Sigmoid colon (tissue), 4 donors: ENCODE measurements at regions not wholly inside any gene's neighbourhood (a gene's known extent, or its start where the extent isn't known, plus 50 kb on each side); places are given as distances from the start of the nearest gene placed in this dataset.

Experiments
- EP300 ChIP-seq, 4 donors: sonication (generic); formaldehyde crosslinking; IDR thresholded peaks; one replicate each; pipeline ENCODE4 v1.6.1; 2017; ENCODE audit warnings: antibody characterized with exemption in 4 of 4
- POLR2A ChIP-seq, 2 donors: fragments of 450-650 bp; IDR thresholded peaks; one replicate each; pipeline ENCODE4 v1.6.1; 2016; ENCODE audit warnings: antibody characterized with exemption in 2 of 2, mild to moderate bottlenecking in 2 of 2, moderate library complexity in 2 of 2
- POLR2AphosphoS5 ChIP-seq, 4 donors: sonication (generic); formaldehyde crosslinking; IDR thresholded peaks; one replicate each; pipeline ENCODE4 v1.6.1; 2017; ENCODE audit warnings: antibody characterized with exemption in 4 of 4
- TF ChIP-seq, protein P1 (sequence below), 4 experiments: fragments of 450-650 bp in 3 of 4; fragments of 200-600 bp in 1 of 4; IDR thresholded peaks; one replicate each; pipeline ENCODE4 v1.5.1; 2016 to 2019; ENCODE audit warnings: antibody characterized with exemption in 4 of 4, mild to moderate bottlenecking in 3 of 4, moderate library complexity in 2 of 4

DNA sequence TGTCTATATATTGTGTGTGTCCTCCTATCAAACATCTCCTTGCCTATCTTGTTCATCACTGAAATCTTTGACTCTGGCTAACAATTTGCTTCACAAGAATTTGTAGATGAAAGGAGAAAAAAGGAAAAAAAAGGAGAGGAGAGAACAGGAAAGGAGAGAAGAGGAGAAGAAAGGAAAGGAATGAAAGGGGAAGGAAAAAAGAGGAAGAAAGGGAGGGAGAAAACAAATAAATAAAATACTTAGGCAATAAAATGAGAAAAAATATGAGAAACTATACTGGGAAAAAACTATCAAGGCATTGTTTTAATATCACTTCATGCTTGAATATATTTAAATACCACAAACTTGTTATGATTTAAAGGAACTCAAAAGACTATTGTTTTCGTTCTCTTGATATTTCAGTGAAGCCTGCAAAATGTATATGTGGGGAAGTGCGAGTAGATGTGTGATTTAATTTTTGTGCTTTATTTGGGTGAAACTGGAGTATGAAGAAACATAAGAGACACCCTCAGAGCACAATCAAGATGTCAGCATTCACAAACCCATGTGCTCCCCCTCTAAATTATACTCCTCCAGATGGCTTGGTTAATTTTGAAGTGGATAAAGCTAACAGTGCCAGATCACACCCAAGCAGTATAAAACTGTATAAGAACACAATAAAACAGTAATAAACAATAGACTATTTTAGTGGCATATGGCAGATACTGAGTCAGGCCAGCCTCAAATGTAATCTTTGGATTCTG, 205.7 kb upstream of the SAMSN1 start:
- TF ChIP-seq, protein P1, sequence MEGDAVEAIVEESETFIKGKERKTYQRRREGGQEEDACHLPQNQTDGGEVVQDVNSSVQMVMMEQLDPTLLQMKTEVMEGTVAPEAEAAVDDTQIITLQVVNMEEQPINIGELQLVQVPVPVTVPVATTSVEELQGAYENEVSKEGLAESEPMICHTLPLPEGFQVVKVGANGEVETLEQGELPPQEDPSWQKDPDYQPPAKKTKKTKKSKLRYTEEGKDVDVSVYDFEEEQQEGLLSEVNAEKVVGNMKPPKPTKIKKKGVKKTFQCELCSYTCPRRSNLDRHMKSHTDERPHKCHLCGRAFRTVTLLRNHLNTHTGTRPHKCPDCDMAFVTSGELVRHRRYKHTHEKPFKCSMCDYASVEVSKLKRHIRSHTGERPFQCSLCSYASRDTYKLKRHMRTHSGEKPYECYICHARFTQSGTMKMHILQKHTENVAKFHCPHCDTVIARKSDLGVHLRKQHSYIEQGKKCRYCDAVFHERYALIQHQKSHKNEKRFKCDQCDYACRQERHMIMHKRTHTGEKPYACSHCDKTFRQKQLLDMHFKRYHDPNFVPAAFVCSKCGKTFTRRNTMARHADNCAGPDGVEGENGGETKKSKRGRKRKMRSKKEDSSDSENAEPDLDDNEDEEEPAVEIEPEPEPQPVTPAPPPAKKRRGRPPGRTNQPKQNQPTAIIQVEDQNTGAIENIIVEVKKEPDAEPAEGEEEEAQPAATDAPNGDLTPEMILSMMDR (IDR thresholded peaks at IDR 0.05), result no peak
- no peak for TF ChIP-seq EP300 (IDR thresholded peaks at IDR 0.05)
- TF ChIP-seq POLR2A (IDR thresholded peaks at IDR 0.05), result no peak
- no peak for TF ChIP-seq POLR2AphosphoS5 (IDR thresholded peaks at IDR 0.05)
